ENCODE measurements at regions not wholly inside any gene's neighbourhood (a gene's known extent, or its start where the extent isn't known, plus 50 kb on each side); places are given as distances from the start of the nearest gene placed in this dataset.

GRCh38 chr6:93962566-93962965 lies 543.2 kb upstream of the EPHA7 start:
- no peak overlapping the region for H3K27ac ChIP-seq
- no peak for TF ChIP-seq ZFX (IDR thresholded peaks at IDR 0.05)
- no peak for TF ChIP-seq CTCF (conservative IDR thresholded peaks at IDR 0.05)

GRCh38 chr6:93954584-93954983 lies 535.2 kb upstream of the EPHA7 start:
- TF ChIP-seq ZFX (IDR thresholded peaks at IDR 0.05) (no peak), CTCF (conservative IDR thresholded peaks at IDR 0.05) (no peak)
- no peak overlapping the region for H3K27ac ChIP-seq

GRCh38 chr6:93943661-93944060 lies 524.3 kb upstream of the EPHA7 start:
- TF ChIP-seq CTCF (conservative IDR thresholded peaks at IDR 0.05) (no peak), ZFX (IDR thresholded peaks at IDR 0.05) (no peak)
- no peak overlapping the region for H3K27ac ChIP-seq

GRCh38 chr6:93940381-93940780 lies 521.0 kb upstream of the EPHA7 start:
- H3K27ac ChIP-seq, result no peak overlapping the region
- TF ChIP-seq ZFX (IDR thresholded peaks at IDR 0.05), result no peak
- TF ChIP-seq CTCF (conservative IDR thresholded peaks at IDR 0.05), result no peak

- no peak overlapping the region for H3K27ac ChIP-seq
- TF ChIP-seq ZFX (IDR thresholded peaks at IDR 0.05), result no peak
- no peak for TF ChIP-seq CTCF (conservative IDR thresholded peaks at IDR 0.05)
These were observed 512.8 kb upstream of the EPHA7 start for GRCh38 chr6:93932175-93932574.

- no peak overlapping the region for H3K27ac ChIP-seq
- TF ChIP-seq CTCF (conservative IDR thresholded peaks at IDR 0.05) (no peak), ZFX (IDR thresholded peaks at IDR 0.05) (no peak)
These were observed 508.4 kb upstream of the EPHA7 start for GRCh38 chr6:93927731-93928130.

GRCh38 chr6:93919365-93919764 lies 500.0 kb upstream of the EPHA7 start:
- no peak overlapping the region for H3K27ac ChIP-seq
- TF ChIP-seq CTCF (conservative IDR thresholded peaks at IDR 0.05) (no peak), ZFX (IDR thresholded peaks at IDR 0.05) (no peak)
